Endothelial cell of umbilical vein (primary cell): ENCODE measurements at regions not wholly inside any gene's neighbourhood (a gene's known extent, or its start where the extent isn't known, plus 50 kb on each side); places are given as distances from the start of the nearest gene placed in this dataset.

ENCODE experiments used
- CTCF ChIP-seq, 2 donors: IDR thresholded peaks; 1 replicate in 1 of 2; 2 replicates in 1 of 2; pipeline ENCODE4 v1.5.1; 2011; ENCODE audit warnings: low read length in 2 of 2, mild to moderate bottlenecking in 2 of 2, moderate library complexity in 2 of 2, control low read depth in 1 of 2, inconsistent platforms in 1 of 2, low read depth in 1 of 2; ENCODE audit not compliant: insufficient read depth in 1 of 2; ENCODE audit errors: extremely low read depth in 1 of 2
- EZH2 ChIP-seq: IDR thresholded peaks from 2 replicates; pipeline ENCODE4 v1.6.1; 2012; ENCODE audit warnings: borderline replicate concordance, low read depth, mild to moderate bottlenecking, moderate library complexity, low read length, inconsistent platforms; ENCODE audit not compliant: severe bottlenecking
- FOS ChIP-seq: IDR thresholded peaks from 2 replicates; pipeline ENCODE4 v1.6.1; 2011; ENCODE audit warnings: mild to moderate bottlenecking, low read length, moderate library complexity, borderline replicate concordance; ENCODE audit not compliant: insufficient read depth
- GATA2 ChIP-seq: IDR thresholded peaks from 2 replicates; pipeline ENCODE4 v1.7.0; 2011; ENCODE audit warnings: low read depth, mild to moderate bottlenecking, moderate library complexity, mixed read lengths, low read length; ENCODE audit not compliant: insufficient read length, insufficient read depth
- JUN ChIP-seq: IDR thresholded peaks from 2 replicates; pipeline ENCODE4 v1.6.1; 2011; ENCODE audit warnings: borderline replicate concordance, low read depth; ENCODE audit not compliant: insufficient read length, insufficient read depth
- MYC ChIP-seq: IDR thresholded peaks from one replicate; pipeline ENCODE4 v1.6.1; 2011; ENCODE audit warnings: mild to moderate bottlenecking, low read depth, low read length
- POLR2A ChIP-seq: IDR thresholded peaks from 2 replicates; pipeline ENCODE4 v1.6.1; 2012; ENCODE audit warnings: low read depth, mild to moderate bottlenecking, control low read depth, low read length
- POLR2AphosphoS5 ChIP-seq: IDR thresholded peaks from 2 replicates; pipeline ENCODE4 v1.6.1; 2012; ENCODE audit warnings: low read depth, mild to moderate bottlenecking, control low read depth, low read length, moderate library complexity; ENCODE audit not compliant: insufficient read depth
- TF ChIP-seq, protein P1 (sequence below): IDR thresholded peaks from 2 replicates; pipeline ENCODE4 v1.6.1; 2011; ENCODE audit not compliant: insufficient read depth, insufficient read length

- TF ChIP-seq CTCF (IDR thresholded peaks at IDR 0.05; ENCODE audit: extremely low read depth in 1 of 2, insufficient read depth in 1 of 2, low read depth in 1 of 2, low read length in 2 of 2) = no peak
- TF ChIP-seq POLR2A = no peak
- TF ChIP-seq JUN = no peak
- TF ChIP-seq EZH2 = no peak
- TF ChIP-seq, protein P1, sequence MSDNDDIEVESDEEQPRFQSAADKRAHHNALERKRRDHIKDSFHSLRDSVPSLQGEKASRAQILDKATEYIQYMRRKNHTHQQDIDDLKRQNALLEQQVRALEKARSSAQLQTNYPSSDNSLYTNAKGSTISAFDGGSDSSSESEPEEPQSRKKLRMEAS = no peak
- no peak for TF ChIP-seq POLR2AphosphoS5
- TF ChIP-seq FOS = no peak
- TF ChIP-seq MYC = no peak
- TF ChIP-seq GATA2 = no peak
These were observed 250.0 kb upstream of the NFIA start for GRCh38 chr1:60832367-60832766.
